H1 (cell line): ENCODE measurements at regions not wholly inside any gene's neighbourhood (a gene's known extent, or its start where the extent isn't known, plus 50 kb on each side); places are given as distances from the start of the nearest gene placed in this dataset.

ENCODE experiments used
- CTCF ChIA-PET: fragments of 300-600 bp; sonication (Branson Sonifier 250); formaldehyde crosslinking; loops from one replicate; lab custom pipeline; 2021; ENCODE audit not compliant: partially characterized antibody; lab: Charles Lee
- POLR2A ChIA-PET: fragments of 300-600 bp; sonication (Branson Sonifier 250); formaldehyde crosslinking; loops from one replicate; lab custom pipeline; 2021; ENCODE audit warnings: inconsistent platforms; ENCODE audit not compliant: partially characterized antibody; lab: Charles Lee
- DNase-seq, 2 experiments: peaks; one replicate each; pipeline versions ENCODE4 v3.0.0 to v3.0.0-alpha.2; 2010 to 2022; ENCODE audit warnings: low spot score in 2 of 2, low read depth in 1 of 2, mixed read lengths in 1 of 2
- FAIRE-seq: peaks from 2 replicates; lab custom pipeline; 2011; peaks lifted over from hg19 to GRCh38; lab: Jason Lieb, UNC
- H2AFZ ChIP-seq: 2 replicates; pipeline ENCODE4 v1.8.1; 2012; ENCODE audit warnings: low read length, inconsistent platforms
- H2AK5ac ChIP-seq: 2 replicates; pipeline ENCODE4 v1.6.1; 2013; ENCODE audit warnings: low read depth, low read length
- H2BK120ac ChIP-seq: replicated peaks from 2 replicates; pipeline ENCODE3; 2013; ENCODE audit warnings: low read depth, low read length, inconsistent platforms
- H2BK12ac ChIP-seq: 2 replicates; pipeline ENCODE4 v1.6.1; 2013; ENCODE audit warnings: low read depth, low read length
- H2BK15ac ChIP-seq: 2 replicates; pipeline ENCODE4 v1.6.1; 2013; ENCODE audit warnings: low read length
- H2BK20ac ChIP-seq: 2 replicates; pipeline ENCODE4 v1.6.1; 2013; ENCODE audit warnings: low read length
- H2BK5ac ChIP-seq: 2 replicates; pipeline ENCODE4 v1.6.1; 2013; ENCODE audit warnings: low read depth, low read length
- H3K14ac ChIP-seq: 2 replicates; pipeline ENCODE4 v1.6.1; 2013; ENCODE audit warnings: inconsistent platforms; ENCODE audit not compliant: insufficient read length
- H3K18ac ChIP-seq: 2 replicates; pipeline ENCODE4 v1.6.1; 2013; ENCODE audit warnings: low read length; ENCODE audit errors: extremely low read depth
- H3K23ac ChIP-seq: 2 replicates; pipeline ENCODE4 v1.6.1; 2013; ENCODE audit warnings: inconsistent platforms; ENCODE audit not compliant: insufficient read length
- H3K23me2 ChIP-seq: 2 replicates; pipeline ENCODE4 v1.6.1; 2013; ENCODE audit warnings: low read depth, low read length
- H3K27ac ChIP-seq: 2 replicates; pipeline ENCODE4 v1.6.1; 2011; ENCODE audit warnings: low read depth, low read length, inconsistent platforms
- H3K27me3 ChIP-seq, 4 experiments: replicated peaks in 1 of 4; 1 replicate in 1 of 4; 2 replicates in 3 of 4; pipeline versions ENCODE4 v1.6.1 to v1.8.1; 2011 to 2013; ENCODE audit warnings: low read length in 3 of 4, mild to moderate bottlenecking in 3 of 4, inconsistent platforms in 2 of 4, mixed read lengths in 2 of 4, moderate library complexity in 1 of 4; ENCODE audit not compliant: control insufficient read depth in 3 of 4, insufficient read depth in 3 of 4; ENCODE audit errors: extremely low read depth in 1 of 4
- H3K36me3 ChIP-seq, 4 experiments: 2 replicates each; pipeline versions ENCODE4 v1.6.1 to v1.8.1; 2011 to 2013; ENCODE audit warnings: mild to moderate bottlenecking in 4 of 4, low read length in 3 of 4, moderate library complexity in 2 of 4, control low read depth in 1 of 4, inconsistent platforms in 1 of 4; ENCODE audit not compliant: insufficient read depth in 4 of 4, control insufficient read depth in 2 of 4
- H3K4ac ChIP-seq: replicated peaks from 2 replicates; pipeline ENCODE3; 2013; ENCODE audit warnings: low read length, low read depth, mixed read lengths, inconsistent platforms; ENCODE audit not compliant: insufficient read length
- H3K4me1 ChIP-seq, 4 experiments: replicated peaks in 1 of 4; 1 replicate in 1 of 4; 2 replicates in 3 of 4; pipeline versions ENCODE4 v1.6.1 to v1.8.1; 2011 to 2013; ENCODE audit warnings: low read length in 3 of 4, inconsistent platforms in 2 of 4, mixed read lengths in 1 of 4; ENCODE audit not compliant: insufficient read depth in 4 of 4, control insufficient read depth in 3 of 4
- H3K4me2 ChIP-seq, 2 experiments: 2 replicates each; pipeline versions ENCODE4 v1.6.1 to v1.8.1; 2011 to 2013; ENCODE audit warnings: low read depth in 2 of 2, low read length in 2 of 2, control low read depth in 1 of 2, inconsistent platforms in 1 of 2, mild to moderate bottlenecking in 1 of 2; ENCODE audit not compliant: insufficient read depth in 1 of 2
- H3K4me3 ChIP-seq, 4 experiments: fragments of 200-600, 300-600 bp in 1 of 4; sonication (generic), shearing (Covaris generic), sonication (Bioruptor Twin) in 1 of 4; 2 replicates each; pipeline versions ENCODE4 v1.5.1 to v1.8.1; 2011 to 2016; ENCODE audit warnings: low read length in 4 of 4, low read depth in 3 of 4, control low read depth in 2 of 4, inconsistent platforms in 2 of 4, mild to moderate bottlenecking in 2 of 4, mixed read lengths in 1 of 4, moderate library complexity in 1 of 4; ENCODE audit not compliant: insufficient read depth in 2 of 4; ENCODE audit errors: extremely low read depth in 1 of 4
- H3K56ac ChIP-seq: replicated peaks from 2 replicates; pipeline ENCODE3; 2013; ENCODE audit warnings: low read depth, mild to moderate bottlenecking, mixed read lengths, low read length, inconsistent platforms; ENCODE audit not compliant: insufficient read length
- H3K79me1 ChIP-seq: 2 replicates; pipeline ENCODE4 v1.6.1; 2013; ENCODE audit warnings: low read depth, low read length, control low read depth
- H3K79me2 ChIP-seq, 2 experiments: 2 replicates each; pipeline versions ENCODE4 v1.6.1 to v1.8.1; 2012 to 2013; ENCODE audit warnings: low read length in 2 of 2, mild to moderate bottlenecking in 2 of 2, inconsistent platforms in 1 of 2; ENCODE audit not compliant: insufficient read depth in 2 of 2, control insufficient read depth in 1 of 2
- H3K9ac ChIP-seq, 4 experiments: replicated peaks in 1 of 4; 1 replicate in 1 of 4; 2 replicates in 3 of 4; pipeline versions ENCODE4 v1.6.1 to v1.8.1; 2011 to 2013; ENCODE audit warnings: low read depth in 3 of 4, low read length in 3 of 4, control low read depth in 2 of 4, mild to moderate bottlenecking in 2 of 4, moderate library complexity in 2 of 4, inconsistent platforms in 1 of 4; ENCODE audit errors: extremely low read depth in 1 of 4
- H3K9me3 ChIP-seq, 2 experiments: 2 replicates each; pipeline versions ENCODE4 v1.6.1 to v1.8.1; 2012 to 2013; ENCODE audit warnings: mild to moderate bottlenecking in 2 of 2, moderate library complexity in 2 of 2, control low read depth in 1 of 2, inconsistent platforms in 1 of 2, low read depth in 1 of 2, low read length in 1 of 2, mixed read lengths in 1 of 2; ENCODE audit not compliant: insufficient read depth in 2 of 2
- H4K20me1 ChIP-seq, 2 experiments: replicated peaks in 1 of 2; 2 replicates each; pipeline versions ENCODE3 to v1.8.1; 2011 to 2013; ENCODE audit warnings: inconsistent platforms in 2 of 2, low read length in 2 of 2, mild to moderate bottlenecking in 1 of 2; ENCODE audit not compliant: insufficient read depth in 2 of 2, control insufficient read depth in 1 of 2
- H4K5ac ChIP-seq: 2 replicates; pipeline ENCODE4 v1.6.1; 2013; ENCODE audit warnings: low read length, low read depth, mixed read lengths, inconsistent platforms; ENCODE audit not compliant: insufficient read length
- H4K8ac ChIP-seq: 2 replicates; pipeline ENCODE4 v1.8.0; 2013; ENCODE audit warnings: mild to moderate bottlenecking, moderate library complexity, low read length, inconsistent platforms; ENCODE audit not compliant: insufficient read depth; ENCODE audit errors: extremely low read depth
- H4K91ac ChIP-seq: replicated peaks from 2 replicates; pipeline ENCODE3; 2013; ENCODE audit warnings: low read length, mixed read lengths, inconsistent platforms; ENCODE audit not compliant: insufficient read length
- TEAD4 ChIP-seq: IDR thresholded peaks from 2 replicates; pipeline ENCODE4 v1.6.1; 2012; ENCODE audit warnings: low read depth, low read length, inconsistent platforms, mixed read lengths
- WGBS, 2 experiments: shearing (Covaris generic) in 1 of 2; methylation state at CpG; one replicate each; pipeline versions ENCODE4 v1.1.6 to v1.1.7; 2013 to 2015; ENCODE audit warnings: low lambda C conversion rate in 2 of 2, mixed read lengths in 2 of 2, inconsistent platforms in 1 of 2, low coverage in 1 of 2, missing lambda C conversion rate in 1 of 2; ENCODE audit not compliant: insufficient replicate concordance in 2 of 2, insufficient coverage in 1 of 2, insufficient read length in 1 of 2; ENCODE audit errors: extremely low coverage in 1 of 2, missing lambda C conversion rate in 1 of 2; 5-methylcytosine and 5-hydroxymethylcytosine counted together

- no peaks in the 10 kb centered on the region for H4K20me1 ChIP-seq
- no peak overlapping the region for H2AFZ ChIP-seq
- no peak overlapping the region for H4K5ac ChIP-seq
- ChIA-PET POLR2A (no interaction called here), CTCF (interaction anchor here (0.5 kb wide), 1 partner anchor 29 kb away, joined by 3 read pairs; no protein-coding TSS in a partner anchor)
- H3K4me1 ChIP-seq = peaks cover 0 to 5% (median 4%) of the 10 kb centered on the region in 4 experiments; a peak in 2 of 7 replicates
- H3K4me2 ChIP-seq = no peak overlapping the region
- H3K56ac ChIP-seq = no peak overlapping the region
- H3K79me1 ChIP-seq = no peaks in the 10 kb centered on the region
- H3K14ac ChIP-seq = no peak overlapping the region
- TF ChIP-seq TEAD4 = no peak
- H3K9me3 ChIP-seq = no peaks in the 10 kb centered on the region
- no peaks in the 10 kb centered on the region for H3K79me2 ChIP-seq
- no peak overlapping the region for H2BK15ac ChIP-seq
- WGBS, 2 experiments = 96% methylated on average over 5 of the region's 5 CpGs; no CpG with 5 or more reads in 1 of the 2 experiments
- FAIRE-seq = no peak
- no peaks in the 10 kb centered on the region; a peak in 1 of 7 replicates for H3K27me3 ChIP-seq
- H2AK5ac ChIP-seq = no peak overlapping the region
- no peak overlapping the region for H2BK5ac ChIP-seq
- H4K91ac ChIP-seq = no peak overlapping the region
- no peak overlapping the region for H4K8ac ChIP-seq
- no peak overlapping the region for H2BK20ac ChIP-seq
- H3K4ac ChIP-seq = no peak overlapping the region
- no peak overlapping the region for H3K27ac ChIP-seq
- 0 out of 2 replicates have a peak, but pooled peaks cover under 1% of the 10 kb centered on the region for H3K23me2 ChIP-seq
- no peak overlapping the region for H3K4me3 ChIP-seq
- DNase-seq = no peak
- no peak overlapping the region for H3K9ac ChIP-seq
- no peak overlapping the region for H3K23ac ChIP-seq
- no peak overlapping the region for H3K18ac ChIP-seq
- H2BK12ac ChIP-seq = no peak overlapping the region
- H2BK120ac ChIP-seq = no peak overlapping the region
- no peaks in the 10 kb centered on the region for H3K36me3 ChIP-seq
Observed at GRCh38 chr4:103370336-103370735, 172.2 kb upstream of the CENPE start.
